CD4-positive, alpha-beta memory T cell (primary cell): ENCODE measurements at regions not wholly inside any gene's neighbourhood (a gene's known extent, or its start where the extent isn't known, plus 50 kb on each side); places are given as distances from the start of the nearest gene placed in this dataset.
A peak's percentile ranks its signal among the peaks of the same experiment; 100 is the strongest.

Source experiments
- CTCF ChIA-PET: fragments of 350-600 bp; sonication (Branson Sonifier 250); formaldehyde crosslinking; loops from one replicate; lab custom pipeline; 2021; ENCODE audit warnings: inconsistent platforms; ENCODE audit not compliant: partially characterized antibody; lab: Charles Lee
- POLR2A ChIA-PET: fragments of 350-600 bp; sonication (Branson Sonifier 250); formaldehyde crosslinking; loops from one replicate; lab custom pipeline; 2021; ENCODE audit not compliant: partially characterized antibody; lab: Charles Lee
- DNase-seq, 5 donors: peaks; one replicate each; pipeline versions ENCODE4 v3.0.0 to v3.0.0-alpha.2; 2020 to 2022; ENCODE audit warnings: mixed read lengths in 1 of 5
- H3K27ac ChIP-seq: one replicate; pipeline ENCODE4 v1.7.0; 2013; ENCODE audit warnings: low read depth, low read length
- H3K27me3 ChIP-seq: 2 replicates; pipeline ENCODE4 v1.7.0; 2013; ENCODE audit warnings: mild to moderate bottlenecking, low read length, moderate library complexity; ENCODE audit not compliant: insufficient read depth
- H3K36me3 ChIP-seq: 2 replicates; pipeline ENCODE4 v1.7.0; 2013; ENCODE audit warnings: mild to moderate bottlenecking, low read length, moderate library complexity; ENCODE audit not compliant: insufficient read depth
- H3K4me1 ChIP-seq: 2 replicates; pipeline ENCODE4 v1.7.0; 2013; ENCODE audit warnings: mild to moderate bottlenecking, low read length, moderate library complexity; ENCODE audit not compliant: insufficient read depth
- H3K4me3 ChIP-seq, 2 donors: one replicate each; pipeline ENCODE4 v1.7.0; 2013; ENCODE audit warnings: low read length in 2 of 2, mild to moderate bottlenecking in 1 of 2
- H3K9me3 ChIP-seq, 2 donors: one replicate each; pipeline ENCODE4 v1.7.0; 2013; ENCODE audit warnings: low read length in 2 of 2, control low read depth in 1 of 2; ENCODE audit not compliant: control insufficient read depth in 1 of 2
- H3K27ac Mint-ChIP-seq, 7 donors: one replicate each; pipeline ENCODE4 v1.8.0; 2020 to 2021; ENCODE audit warnings: mixed read lengths in 7 of 7, mild to moderate bottlenecking in 6 of 7, inconsistent platforms in 3 of 7, moderate library complexity in 3 of 7
- H3K27me3 Mint-ChIP-seq, 2 donors: one replicate each; pipeline ENCODE4 v1.8.0; 2020 to 2021; ENCODE audit warnings: mixed read lengths in 2 of 2
- H3K36me3 Mint-ChIP-seq, 2 donors: one replicate each; pipeline ENCODE4 v1.8.0; 2020 to 2021; ENCODE audit warnings: mixed read lengths in 2 of 2, inconsistent platforms in 1 of 2, mild to moderate bottlenecking in 1 of 2
- H3K4me1 Mint-ChIP-seq, 4 donors: one replicate each; pipeline ENCODE4 v1.8.0; 2020 to 2021; ENCODE audit warnings: mixed read lengths in 4 of 4, mild to moderate bottlenecking in 1 of 4
- H3K4me3 Mint-ChIP-seq, 8 donors: one replicate each; pipeline ENCODE4 v1.8.0; 2020 to 2021; ENCODE audit warnings: mixed read lengths in 8 of 8, mild to moderate bottlenecking in 7 of 8, moderate library complexity in 6 of 8, inconsistent platforms in 3 of 8
- H3K9me3 Mint-ChIP-seq, 8 donors: one replicate each; pipeline ENCODE4 v1.8.0; 2020 to 2021; ENCODE audit warnings: mixed read lengths in 8 of 8, mild to moderate bottlenecking in 5 of 8, inconsistent platforms in 3 of 8, moderate library complexity in 1 of 8
- intact Hi-C: fragments of 100-400 bp; cut with micrococcal nuclease; formaldehyde crosslinking; loops from one replicate; pipeline ENCODE4 v1.15.1; 2023

GRCh38 chr6:25142506-25142905, 136.7 kb upstream of the CARMIL1 start:
- Mint-ChIP-seq H3K27me3 (no peaks in the 10 kb centered on the region), H3K4me1 (peaks cover 2 to 17% (median 6%) of the 10 kb centered on the region in 4 donors), H3K9me3 (no peaks in the 10 kb centered on the region), H3K4me3 (no peak overlapping the region), H3K36me3 (peaks cover 0 to 7% of the 10 kb centered on the region in 2 donors), H3K27ac (peak overlapping the region in 3 of 7 donors; percentile 8 to 54 (median 38))
- POLR2A ChIA-PET, result no interaction called here
- intact Hi-C loops, result no loop called here
- Histone ChIP-seq H3K9me3 (no peaks in the 10 kb centered on the region), H3K36me3 (no peaks in the 10 kb centered on the region), H3K27ac (no peak overlapping the region), H3K4me3 (no peak overlapping the region), H3K4me1 (peaks cover 5% of the 10 kb centered on the region), H3K27me3 (no peaks in the 10 kb centered on the region)
- CTCF ChIA-PET, result no interaction called here
- no peak for DNase-seq

- peaks cover 0 to 6% (median 0%) of the 10 kb centered on the region in 8 donors for H3K9me3 Mint-ChIP-seq
- Histone ChIP-seq H3K4me3 (no peak overlapping the region), H3K9me3 (no peaks in the 10 kb centered on the region), H3K36me3 (no peaks in the 10 kb centered on the region), H3K4me1 (no peaks in the 10 kb centered on the region), H3K27ac (no peak overlapping the region), H3K27me3 (no peaks in the 10 kb centered on the region)
- CTCF ChIA-PET, result no interaction called here
- POLR2A ChIA-PET, result no interaction called here
- no peaks in the 10 kb centered on the region for H3K27me3 Mint-ChIP-seq
- DNase-seq, result no peak
- H3K4me1 Mint-ChIP-seq, result peaks cover 0 to 4% (median 0%) of the 10 kb centered on the region in 4 donors
- intact Hi-C loops, result no loop called here
- H3K36me3 Mint-ChIP-seq, result no peaks in the 10 kb centered on the region
- no peak overlapping the region for H3K4me3 Mint-ChIP-seq
- no peak overlapping the region for H3K27ac Mint-ChIP-seq
Observed at GRCh38 chr6:25144919-25145318, 134.3 kb upstream of the CARMIL1 start.

- Mint-ChIP-seq H3K9me3 (peaks cover 0 to 8% (median 0%) of the 10 kb centered on the region in 8 donors), H3K4me3 (no peak overlapping the region), H3K27ac (no peak overlapping the region), H3K36me3 (no peaks in the 10 kb centered on the region), H3K27me3 (no peaks in the 10 kb centered on the region), H3K4me1 (peaks cover 0 to 4% (median 0%) of the 10 kb centered on the region in 4 donors)
- Histone ChIP-seq H3K36me3 (no peaks in the 10 kb centered on the region), H3K27me3 (no peaks in the 10 kb centered on the region), H3K9me3 (no peaks in the 10 kb centered on the region), H3K27ac (no peak overlapping the region), H3K4me1 (no peaks in the 10 kb centered on the region), H3K4me3 (no peak overlapping the region)
- ChIA-PET POLR2A (interaction anchor here (1.5 kb wide), 1 partner anchor 9 kb away, joined by 10 read pairs; no protein-coding TSS in a partner anchor), CTCF (no interaction called here)
- intact Hi-C loops, result no loop called here
- DNase-seq, result no peak
Observed at GRCh38 chr6:25147223-25147622, 132.0 kb upstream of the CARMIL1 start.

GRCh38 chr6:25150031-25150430, 129.1 kb upstream of the CARMIL1 start:
- intact Hi-C loops, result no loop called here
- Histone ChIP-seq H3K27me3 (no peaks in the 10 kb centered on the region), H3K36me3 (no peaks in the 10 kb centered on the region), H3K27ac (no peak overlapping the region), H3K9me3 (no peaks in the 10 kb centered on the region), H3K4me1 (no peaks in the 10 kb centered on the region), H3K4me3 (no peak overlapping the region)
- POLR2A ChIA-PET, result no interaction called here
- Mint-ChIP-seq H3K27me3 (no peaks in the 10 kb centered on the region), H3K27ac (no peak overlapping the region), H3K4me1 (no peaks in the 10 kb centered on the region), H3K36me3 (no peaks in the 10 kb centered on the region), H3K9me3 (peaks cover 0 to 8% (median 0%) of the 10 kb centered on the region in 8 donors), H3K4me3 (no peak overlapping the region)
- DNase-seq, result no peak
- CTCF ChIA-PET, result no interaction called here

- Mint-ChIP-seq H3K4me3 (no peak overlapping the region), H3K9me3 (peaks cover 0 to 8% (median 0%) of the 10 kb centered on the region in 8 donors), H3K36me3 (no peaks in the 10 kb centered on the region), H3K27me3 (no peaks in the 10 kb centered on the region), H3K4me1 (no peaks in the 10 kb centered on the region), H3K27ac (no peak overlapping the region)
- no peaks in the 10 kb centered on the region for H3K9me3 ChIP-seq
- no peak overlapping the region for H3K27ac ChIP-seq
- POLR2A ChIA-PET, result interaction anchor here (1.1 kb wide), 1 partner anchor 13 kb away, joined by 3 read pairs; no protein-coding TSS in a partner anchor
- no peak overlapping the region for H3K4me3 ChIP-seq
- intact Hi-C loops, result no loop called here
- no peak for DNase-seq
- no peaks in the 10 kb centered on the region for H3K36me3 ChIP-seq
- no peaks in the 10 kb centered on the region for H3K27me3 ChIP-seq
- CTCF ChIA-PET, result no interaction called here
- H3K4me1 ChIP-seq, result no peaks in the 10 kb centered on the region
Observed at GRCh38 chr6:25150863-25151262, 128.3 kb upstream of the CARMIL1 start.

GRCh38 chr6:25153079-25153478, 126.1 kb upstream of the CARMIL1 start:
- Histone ChIP-seq H3K27ac (no peak overlapping the region), H3K4me3 (no peak overlapping the region), H3K4me1 (no peaks in the 10 kb centered on the region), H3K27me3 (no peaks in the 10 kb centered on the region), H3K36me3 (no peaks in the 10 kb centered on the region), H3K9me3 (no peaks in the 10 kb centered on the region)
- H3K27me3 Mint-ChIP-seq, result peaks cover 0 to 2% of the 10 kb centered on the region in 2 donors
- H3K9me3 Mint-ChIP-seq, result peaks cover 2 to 21% (median 11%) of the 10 kb centered on the region in 8 donors
- DNase-seq, result no peak
- H3K36me3 Mint-ChIP-seq, result no peaks in the 10 kb centered on the region
- no peak overlapping the region for H3K4me3 Mint-ChIP-seq
- no peaks in the 10 kb centered on the region for H3K4me1 Mint-ChIP-seq
- CTCF ChIA-PET, result no interaction called here
- POLR2A ChIA-PET, result interaction anchor here (0.9 kb wide), 1 partner anchor 15 kb away, joined by 3 read pairs; no protein-coding TSS in a partner anchor
- H3K27ac Mint-ChIP-seq, result no peak overlapping the region
- intact Hi-C loops, result no loop called here

- Histone ChIP-seq H3K27me3 (no peaks in the 10 kb centered on the region), H3K9me3 (no peaks in the 10 kb centered on the region), H3K4me3 (no peak overlapping the region), H3K27ac (no peak overlapping the region), H3K36me3 (no peaks in the 10 kb centered on the region), H3K4me1 (no peaks in the 10 kb centered on the region)
- Mint-ChIP-seq H3K9me3 (peaks cover 2 to 24% (median 12%) of the 10 kb centered on the region in 8 donors), H3K27me3 (peaks cover 0 to 2% of the 10 kb centered on the region in 2 donors), H3K27ac (no peak overlapping the region), H3K4me3 (no peak overlapping the region), H3K36me3 (no peaks in the 10 kb centered on the region), H3K4me1 (no peaks in the 10 kb centered on the region)
- POLR2A ChIA-PET, result interaction anchor here (0.9 kb wide), 1 partner anchor 16 kb away, joined by 3 read pairs; no protein-coding TSS in a partner anchor
- DNase-seq, result no peak
- CTCF ChIA-PET, result no interaction called here
- intact Hi-C loops, result no loop called here
Observed at GRCh38 chr6:25154034-25154596, 125.1 kb upstream of the CARMIL1 start.
